B cell (primary cell): ENCODE measurements at regions not wholly inside any gene's neighbourhood (a gene's known extent, or its start where the extent isn't known, plus 50 kb on each side); places are given as distances from the start of the nearest gene placed in this dataset.

Experiments
- ATAC-seq: fragments of 200-7000 bp; cut with Tn5 transposase; one replicate; pipeline ENCODE4 v1.10.0; 2021; ENCODE audit warnings: low read depth, mild to moderate bottlenecking, moderate number of reproducible peaks, moderate library complexity
- CTCF ChIA-PET: fragments of 350-600 bp; sonication (Branson Sonifier 250); formaldehyde crosslinking; loops from one replicate; lab custom pipeline; 2021; ENCODE audit warnings: antibody characterized with exemption, inconsistent platforms; lab: Charles Lee
- POLR2A ChIA-PET: fragments of 350-600 bp; sonication (Branson Sonifier 250); formaldehyde crosslinking; loops from one replicate; lab custom pipeline; 2021; ENCODE audit warnings: antibody characterized with exemption; lab: Charles Lee
- DNase-seq: peaks from one replicate; pipeline ENCODE4 v3.0.0; 2013
- H2AFZ ChIP-seq: 2 replicates; pipeline ENCODE4 v1.6.1; 2012; ENCODE audit warnings: mild to moderate bottlenecking, low read depth, low read length; ENCODE audit not compliant: insufficient read depth, poor library complexity, severe bottlenecking
- H3K27ac ChIP-seq, 2 donors: 1 replicate in 1 of 2; 2 replicates in 1 of 2; pipeline ENCODE4 v1.5.1; 2012 to 2013; ENCODE audit warnings: low read length in 2 of 2, mild to moderate bottlenecking in 2 of 2, moderate library complexity in 1 of 2
- H3K27me3 ChIP-seq, 4 experiments: fragments of 200-600 bp in 1 of 4; sonication (generic) in 1 of 4; replicated peaks in 1 of 4; 1 replicate in 2 of 4; 2 replicates in 2 of 4; pipeline versions ENCODE4 v1.6.1 to v1.7.0; 2013 to 2016; ENCODE audit warnings: low read length in 3 of 4, mild to moderate bottlenecking in 2 of 4, mixed read lengths in 1 of 4, moderate library complexity in 1 of 4; ENCODE audit not compliant: insufficient read depth in 4 of 4, control insufficient read depth in 3 of 4; ENCODE audit errors: control extremely low read depth in 1 of 4
- H3K36me3 ChIP-seq, 2 experiments: replicated peaks in 1 of 2; 1 replicate in 1 of 2; 2 replicates in 1 of 2; pipeline versions ENCODE4 v1.6.1 to v1.7.1; 2013; ENCODE audit warnings: low read length in 1 of 2; ENCODE audit not compliant: insufficient read depth in 2 of 2, control insufficient read depth in 1 of 2; ENCODE audit errors: control extremely low read depth in 1 of 2, extremely low read depth in 1 of 2
- H3K4me1 ChIP-seq, 2 donors: fragments of 200-600 bp in 1 of 2; sonication (generic) in 1 of 2; 1 replicate in 1 of 2; 2 replicates in 1 of 2; pipeline versions ENCODE4 v1.5.1 to v1.6.1; 2013 to 2017; ENCODE audit warnings: low read length in 2 of 2; ENCODE audit not compliant: control insufficient read depth in 2 of 2, insufficient read depth in 2 of 2
- H3K4me2 ChIP-seq: replicated peaks from 2 replicates; pipeline ENCODE3; 2012; ENCODE audit warnings: mild to moderate bottlenecking, low read depth, low read length; ENCODE audit not compliant: poor library complexity, severe bottlenecking
- H3K4me3 ChIP-seq, 5 experiments: fragments of 200-600 bp in 1 of 5; sonication (generic) in 1 of 5; 1 replicate in 3 of 5; 2 replicates in 2 of 5; pipeline versions ENCODE4 v1.5.1 to v1.7.0; 2011 to 2016; ENCODE audit warnings: low read length in 4 of 5, mild to moderate bottlenecking in 4 of 5, low read depth in 2 of 5, control low read depth in 1 of 5, moderate library complexity in 1 of 5; ENCODE audit not compliant: insufficient read depth in 1 of 5; ENCODE audit errors: control extremely low read depth in 1 of 5, extremely low read depth in 1 of 5
- H3K79me2 ChIP-seq: fragments of 200-600 bp; sonication (generic); one replicate; pipeline ENCODE4 v1.6.0; 2016; ENCODE audit warnings: low read length; ENCODE audit not compliant: control insufficient read depth, insufficient read depth
- H3K9ac ChIP-seq: fragments of 200-600 bp; sonication (generic); 2 replicates; pipeline ENCODE4 v1.6.1; 2017; ENCODE audit warnings: mild to moderate bottlenecking, low read length, moderate library complexity
- H3K9me3 ChIP-seq, 3 donors: one replicate each; pipeline versions ENCODE4 v1.6.1 to v1.7.1; 2013; ENCODE audit warnings: low read length in 2 of 3; ENCODE audit not compliant: control insufficient read depth in 2 of 3, insufficient read depth in 1 of 3; ENCODE audit errors: control extremely low read depth in 1 of 3
- H4K20me1 ChIP-seq: 2 replicates; pipeline ENCODE4 v1.6.0; 2012; ENCODE audit warnings: mild to moderate bottlenecking, low read length; ENCODE audit not compliant: insufficient read depth, control insufficient read depth, poor library complexity, severe bottlenecking
- H3K27ac Mint-ChIP-seq: one replicate; pipeline ENCODE4 v1.8.0; 2021; ENCODE audit warnings: mixed read lengths
- H3K27me3 Mint-ChIP-seq: one replicate; pipeline ENCODE4 v1.8.0; 2021; ENCODE audit warnings: mixed read lengths
- H3K4me1 Mint-ChIP-seq: one replicate; pipeline ENCODE4 v1.8.0; 2021; ENCODE audit warnings: mixed read lengths
- H3K4me3 Mint-ChIP-seq: one replicate; pipeline ENCODE4 v1.8.0; 2021; ENCODE audit warnings: mixed read lengths
- H3K9me3 Mint-ChIP-seq: one replicate; pipeline ENCODE4 v1.8.0; 2022; ENCODE audit warnings: mixed read lengths; ENCODE audit not compliant: insufficient read depth
- EZH2 ChIP-seq: IDR thresholded peaks from 2 replicates; pipeline ENCODE4 v1.6.1; 2012; ENCODE audit warnings: borderline replicate concordance, low read depth, mild to moderate bottlenecking, moderate library complexity, low read length; ENCODE audit not compliant: insufficient read depth, poor library complexity, severe bottlenecking
- WGBS: methylation state at CpG from one replicate; pipeline ENCODE4 v1.1.5; 2013; ENCODE audit warnings: missing lambda C conversion rate; ENCODE audit not compliant: insufficient coverage; 5-methylcytosine and 5-hydroxymethylcytosine counted together
- intact Hi-C: fragments of 100-400 bp; cut with micrococcal nuclease; formaldehyde crosslinking; loops from one replicate; pipeline ENCODE4 v1.10.0; 2022
- TF ChIP-seq, protein P1 (sequence below): fragments of 200-600 bp; IDR thresholded peaks from one replicate; pipeline ENCODE4 v1.8.0; 2022; ENCODE audit warnings: antibody characterized with exemption, mild to moderate bottlenecking

DNA sequence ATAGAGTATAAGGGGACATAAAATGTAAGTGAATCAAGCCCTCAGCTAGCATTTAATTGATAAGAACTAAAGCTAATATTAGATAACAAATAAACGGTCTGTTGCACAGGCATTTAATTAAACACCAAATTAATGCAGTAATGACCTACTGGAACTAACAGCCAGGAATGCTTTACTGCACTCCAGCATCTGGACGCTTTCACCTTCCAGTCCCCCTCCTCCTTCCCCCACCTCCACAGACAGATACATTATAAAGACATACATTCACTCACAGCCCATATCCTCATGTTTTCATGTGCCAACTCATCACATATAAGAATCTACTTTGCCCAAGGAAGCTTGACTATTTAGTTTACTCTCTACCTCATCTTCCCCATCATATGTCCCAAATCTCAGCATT is 337.4 kb upstream of the PIK3C3 start:
- 93% methylated on average over 2 of the region's 2 CpGs for WGBS
- H3K79me2 ChIP-seq, result no peaks in the 10 kb centered on the region
- H3K4me2 ChIP-seq, result no peak overlapping the region
- ChIA-PET POLR2A (no interaction called here), CTCF (no interaction called here)
- no peak overlapping the region for H3K9ac ChIP-seq
- ATAC-seq (no peak), DNase-seq (no peak)
- H4K20me1 ChIP-seq, result no peaks in the 10 kb centered on the region
- H3K36me3 ChIP-seq, result no peaks in the 10 kb centered on the region
- no peaks in the 10 kb centered on the region for H3K9me3 ChIP-seq
- no peaks in the 10 kb centered on the region for H3K4me1 ChIP-seq
- no peak overlapping the region for H3K4me3 Mint-ChIP-seq
- H3K27me3 ChIP-seq, result no peaks in the 10 kb centered on the region
- H3K4me3 ChIP-seq, result no peak overlapping the region
- no peak overlapping the region for H2AFZ ChIP-seq
- no peak for TF ChIP-seq EZH2
- TF ChIP-seq, protein P1, sequence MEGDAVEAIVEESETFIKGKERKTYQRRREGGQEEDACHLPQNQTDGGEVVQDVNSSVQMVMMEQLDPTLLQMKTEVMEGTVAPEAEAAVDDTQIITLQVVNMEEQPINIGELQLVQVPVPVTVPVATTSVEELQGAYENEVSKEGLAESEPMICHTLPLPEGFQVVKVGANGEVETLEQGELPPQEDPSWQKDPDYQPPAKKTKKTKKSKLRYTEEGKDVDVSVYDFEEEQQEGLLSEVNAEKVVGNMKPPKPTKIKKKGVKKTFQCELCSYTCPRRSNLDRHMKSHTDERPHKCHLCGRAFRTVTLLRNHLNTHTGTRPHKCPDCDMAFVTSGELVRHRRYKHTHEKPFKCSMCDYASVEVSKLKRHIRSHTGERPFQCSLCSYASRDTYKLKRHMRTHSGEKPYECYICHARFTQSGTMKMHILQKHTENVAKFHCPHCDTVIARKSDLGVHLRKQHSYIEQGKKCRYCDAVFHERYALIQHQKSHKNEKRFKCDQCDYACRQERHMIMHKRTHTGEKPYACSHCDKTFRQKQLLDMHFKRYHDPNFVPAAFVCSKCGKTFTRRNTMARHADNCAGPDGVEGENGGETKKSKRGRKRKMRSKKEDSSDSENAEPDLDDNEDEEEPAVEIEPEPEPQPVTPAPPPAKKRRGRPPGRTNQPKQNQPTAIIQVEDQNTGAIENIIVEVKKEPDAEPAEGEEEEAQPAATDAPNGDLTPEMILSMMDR, result no peak
- no peak overlapping the region for H3K27ac Mint-ChIP-seq
- no peak overlapping the region for H3K27ac ChIP-seq
- H3K9me3 Mint-ChIP-seq, result no peaks in the 10 kb centered on the region
- intact Hi-C loops, result no loop called here
- H3K4me1 Mint-ChIP-seq, result no peaks in the 10 kb centered on the region
- H3K27me3 Mint-ChIP-seq, result no peaks in the 10 kb centered on the region

DNA sequence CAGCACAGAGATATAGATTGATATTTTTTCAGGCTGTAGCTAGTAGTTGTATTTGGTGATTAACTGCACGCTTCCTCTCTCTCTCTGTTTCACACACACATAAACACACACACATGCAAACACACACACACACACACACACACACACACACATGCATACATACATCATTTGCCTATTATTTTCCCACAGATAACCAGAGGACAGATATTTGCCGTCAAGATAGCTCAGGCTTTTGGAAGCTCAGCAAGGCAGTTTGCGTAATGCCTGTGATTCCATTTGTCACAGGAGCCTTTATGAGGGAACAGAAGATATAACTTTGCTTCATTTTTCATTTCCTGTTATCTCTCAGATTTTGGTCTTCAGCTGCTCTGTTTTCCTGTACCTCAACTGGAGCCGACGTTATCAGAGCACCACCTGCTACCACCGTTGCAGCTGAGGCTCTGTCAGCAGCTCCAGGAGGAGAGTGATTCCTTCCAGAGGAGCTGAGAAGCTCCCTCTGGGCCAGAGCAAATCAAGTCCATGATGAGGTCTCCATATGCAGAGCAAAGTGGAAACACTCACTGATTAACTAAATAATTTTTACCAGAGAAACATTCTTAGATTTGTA is 341.9 kb upstream of the PIK3C3 start:
- Histone ChIP-seq H3K9me3 (no peaks in the 10 kb centered on the region), H4K20me1 (no peaks in the 10 kb centered on the region), H3K27ac (no peak overlapping the region), H2AFZ (no peak overlapping the region), H3K4me2 (no peak overlapping the region), H3K9ac (no peak overlapping the region), H3K4me3 (no peak overlapping the region), H3K4me1 (no peaks in the 10 kb centered on the region), H3K27me3 (no peaks in the 10 kb centered on the region), H3K36me3 (no peaks in the 10 kb centered on the region), H3K79me2 (no peaks in the 10 kb centered on the region)
- intact Hi-C loops, result no loop called here
- H3K4me3 Mint-ChIP-seq, result no peak overlapping the region
- POLR2A ChIA-PET, result no interaction called here
- H3K27me3 Mint-ChIP-seq, result no peaks in the 10 kb centered on the region
- CTCF ChIA-PET, result no interaction called here
- 91% methylated on average over 3 of the region's 6 CpGs for WGBS
- no peak for ATAC-seq
- H3K4me1 Mint-ChIP-seq, result no peaks in the 10 kb centered on the region
- H3K9me3 Mint-ChIP-seq, result no peaks in the 10 kb centered on the region
- no peak overlapping the region for H3K27ac Mint-ChIP-seq
- no peak for DNase-seq
- no peak for TF ChIP-seq EZH2
- TF ChIP-seq, protein P1, result no peak
